GM12878 (cell line): ENCODE measurements at regions not wholly inside any gene's neighbourhood (a gene's known extent, or its start where the extent isn't known, plus 50 kb on each side); places are given as distances from the start of the nearest gene placed in this dataset.

ENCODE experiments used
- ATAC-seq: fragments of 200-7000 bp; cut with Tn5 transposase; 3 replicates; pipeline ENCODE4 v1.9.1; 2020; ENCODE audit warnings: mild to moderate bottlenecking, moderate library complexity
- BruUV-seq: library from RNA; stranded (reverse); fragments of 400-500 nt; replicated peaks from 2 replicates; lab custom pipeline; 2021; lab: Mats Ljungman, UMichigan
- CTCF ChIA-PET: fragments of 300-600 bp; sonication (Branson Sonifier 250); formaldehyde crosslinking; extraction: SDS; loops from one replicate; lab custom pipeline; 2021; ENCODE audit warnings: inconsistent platforms; lab: Yijun Ruan, JAX
- POLR2A ChIA-PET: fragments of 350-600 bp; formaldehyde crosslinking; extraction: SDS; loops from one replicate; lab custom pipeline; 2021; ENCODE audit warnings: inconsistent platforms; lab: Charles Lee
- RAD21 ChIA-PET: fragments of 300-600 bp; sonication (Branson Sonifier 250); formaldehyde crosslinking; loops from one replicate; lab custom pipeline; 2023; ENCODE audit warnings: antibody characterized with exemption; ENCODE audit not compliant: unreplicated experiment; lab: Charles Lee
- SMC1A ChIA-PET: fragments of 300-600 bp; sonication (Branson Sonifier 250); formaldehyde crosslinking; loops from one replicate; lab custom pipeline; 2023; ENCODE audit not compliant: unreplicated experiment, uncharacterized antibody; lab: Charles Lee
- DNase-seq: peaks from one replicate; pipeline ENCODE4 v3.0.0-alpha.2; 2011; ENCODE audit warnings: low read depth, low spot score
- FAIRE-seq: peaks from 3 replicates; lab custom pipeline; 2011; peaks lifted over from hg19 to GRCh38; lab: Jason Lieb, UNC
- H2AFZ ChIP-seq: 2 replicates; pipeline ENCODE4 v1.6.0; 2011; ENCODE audit warnings: low read depth, low read length, control low read depth; ENCODE audit not compliant: control insufficient read depth
- H3K27ac ChIP-seq: 2 replicates; pipeline ENCODE4 v1.5.1; 2011; ENCODE audit warnings: control low read depth; ENCODE audit not compliant: control insufficient read depth, insufficient read depth
- H3K27me3 ChIP-seq, 2 experiments: replicated peaks in 1 of 2; 2 replicates each; pipeline versions ENCODE4 v1.6.0 to v1.6.1; 2011; ENCODE audit warnings: low read length in 1 of 2; ENCODE audit not compliant: control insufficient read depth in 2 of 2, insufficient read depth in 2 of 2
- H3K36me3 ChIP-seq, 2 experiments: 2 replicates each; pipeline ENCODE4 v1.5.1; 2011; ENCODE audit warnings: low read length in 1 of 2; ENCODE audit not compliant: control insufficient read depth in 2 of 2, insufficient read depth in 2 of 2
- H3K4me1 ChIP-seq: 2 replicates; pipeline ENCODE4 v1.6.1; 2011; ENCODE audit warnings: mild to moderate bottlenecking, low read length, moderate library complexity, mixed read lengths; ENCODE audit not compliant: control insufficient read depth, insufficient read depth
- H3K4me2 ChIP-seq: 2 replicates; pipeline ENCODE4 v1.6.0; 2011; ENCODE audit warnings: control low read depth; ENCODE audit not compliant: control insufficient read depth, insufficient read depth
- H3K4me3 ChIP-seq: fragments of 200-600 bp; sonication (generic); 2 replicates; pipeline ENCODE4 v1.5.1; 2016
- H3K79me2 ChIP-seq: 2 replicates; pipeline ENCODE4 v1.6.0; 2011; ENCODE audit warnings: low read length; ENCODE audit not compliant: control insufficient read depth, insufficient read depth
- H3K9ac ChIP-seq: 2 replicates; pipeline ENCODE4 v1.8.0; 2011; ENCODE audit warnings: low read length, control low read depth, mixed read lengths; ENCODE audit not compliant: control insufficient read depth, insufficient read depth
- H3K9me3 ChIP-seq: replicated peaks from 3 replicates; pipeline ENCODE4 v1.5.1; 2011; ENCODE audit warnings: mild to moderate bottlenecking, low read length; ENCODE audit not compliant: control insufficient read depth, insufficient read depth
- H4K20me1 ChIP-seq: 2 replicates; pipeline ENCODE4 v1.6.0; 2011; ENCODE audit not compliant: control insufficient read depth, insufficient read depth
- EP300 ChIP-seq, 2 experiments: fragments of 150-350 bp in 1 of 2; IDR thresholded peaks; 2 replicates each; pipeline ENCODE4 v1.6.1; 2011 to 2012; ENCODE audit warnings: low read depth in 2 of 2, low read length in 2 of 2, borderline replicate concordance in 1 of 2, improper control_type of control experiment in 1 of 2, inconsistent platforms in 1 of 2; ENCODE audit not compliant: control insufficient read depth in 1 of 2
- HDGF ChIP-seq: fragments of 450-650 bp; IDR thresholded peaks from 2 replicates; pipeline ENCODE4 v1.6.1; 2016; ENCODE audit warnings: antibody characterized with exemption
- KDM1A ChIP-seq: fragments of 200-600 bp; sonication (generic); IDR thresholded peaks from 2 replicates; pipeline ENCODE4 v1.6.1; 2016; ENCODE audit warnings: borderline replicate concordance
- MYB ChIP-seq: fragments of 150-350 bp; IDR thresholded peaks from 2 replicates; pipeline ENCODE4 v1.6.1; 2014; ENCODE audit warnings: mild to moderate bottlenecking, low read depth, low read length, borderline replicate concordance
- PAX5 ChIP-seq: IDR thresholded peaks from 2 replicates; pipeline ENCODE4 v1.6.1; 2011; ENCODE audit warnings: low read depth, low read length, borderline replicate concordance
- RAD51 ChIP-seq: fragments of 450-650 bp; IDR thresholded peaks from 2 replicates; pipeline ENCODE4 v1.6.1; 2016; ENCODE audit warnings: moderate library complexity, mild to moderate bottlenecking, inconsistent platforms
- TCF3 ChIP-seq: IDR thresholded peaks from 2 replicates; pipeline ENCODE4 v1.6.1; 2012; ENCODE audit warnings: low read depth, mild to moderate bottlenecking, low read length, borderline replicate concordance; ENCODE audit not compliant: insufficient read depth
- ZSCAN29 ChIP-seq: fragments of 450-650 bp; IDR thresholded peaks from 2 replicates; pipeline ENCODE4 v1.6.1; 2017; ENCODE audit warnings: mild to moderate bottlenecking, moderate library complexity
- ZZZ3 ChIP-seq: IDR thresholded peaks from 2 replicates; pipeline ENCODE4 v1.6.1; 2011; ENCODE audit warnings: low read depth; ENCODE audit not compliant: control insufficient read depth, insufficient read length
- WGBS: methylation state at CpG from one replicate; pipeline ENCODE4 v1.1.6; 2016; ENCODE audit warnings: low lambda C conversion rate; ENCODE audit not compliant: insufficient replicate concordance, insufficient coverage; ENCODE audit errors: missing lambda C conversion rate; 5-methylcytosine and 5-hydroxymethylcytosine counted together
- in situ Hi-C: fragments of 300-500 bp; cut with MboI; formaldehyde crosslinking; loops from 9 replicates; pipeline ENCODE4 v1.14.3; 2018; ENCODE audit warnings: mixed read lengths
- intact Hi-C: fragments of 100-400 bp; cut with micrococcal nuclease; formaldehyde crosslinking; loops from one replicate; pipeline ENCODE4 v1.14.2; 2022; ENCODE audit not compliant: unreplicated experiment
- TF ChIP-seq, protein P1 (sequence below): fragments of 450-650 bp; formaldehyde crosslinking; IDR thresholded peaks from 2 replicates; pipeline ENCODE4 v1.4.0; 2020; ENCODE audit warnings: mild to moderate bottlenecking, moderate library complexity
- TF ChIP-seq, protein P2 (sequence below): fragments of 150-350 bp; IDR thresholded peaks from 2 replicates; pipeline ENCODE4 v1.6.1; 2014; ENCODE audit warnings: mild to moderate bottlenecking, low read depth, low read length
- TF ChIP-seq, protein P3 (sequence below): fragments of 450-650 bp; IDR thresholded peaks from 2 replicates; pipeline ENCODE4 v1.6.1; 2017; ENCODE audit warnings: mild to moderate bottlenecking, low read depth, inconsistent platforms; ENCODE audit not compliant: poor library complexity, severe bottlenecking
- TF ChIP-seq, protein P4 (sequence below): fragments of 450-650 bp; IDR thresholded peaks from 2 replicates; pipeline ENCODE4 v1.6.1; 2016; ENCODE audit warnings: mild to moderate bottlenecking

DNA sequence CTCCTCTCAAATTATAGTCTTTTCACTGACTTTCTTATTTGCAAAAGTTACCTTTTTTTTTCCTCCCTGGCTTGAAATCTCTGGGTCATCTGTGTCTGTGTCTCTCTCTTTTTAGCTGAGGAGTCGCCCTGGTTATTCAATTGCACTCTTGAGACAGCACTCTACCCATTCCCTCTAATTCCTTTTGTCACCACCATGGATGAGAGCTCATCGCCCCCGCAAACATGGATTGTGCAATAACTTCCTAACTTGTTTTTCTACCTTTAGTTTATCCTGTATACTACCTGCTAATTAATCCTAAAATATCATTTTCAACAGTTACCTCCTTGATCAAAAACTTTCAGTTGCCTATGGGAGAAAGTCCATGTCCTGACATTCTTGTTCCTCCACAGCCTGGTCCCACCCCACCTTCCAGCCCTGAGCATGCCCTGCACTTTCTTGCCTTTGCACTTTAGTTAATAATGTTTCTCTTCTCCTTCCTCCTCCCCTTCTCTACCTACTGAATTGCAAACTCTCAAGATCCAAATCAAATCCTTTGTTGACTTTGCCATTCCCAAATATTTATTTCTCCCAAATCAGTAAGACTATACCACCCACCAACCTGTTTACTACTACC, 110.4 kb upstream of the MAGI3 start:
- peaks cover 0 to 4% of the 10 kb centered on the region in 2 experiments; a peak in 1 of 4 replicates for H3K27me3 ChIP-seq
- no peaks in the 10 kb centered on the region for H3K36me3 ChIP-seq
- H2AFZ ChIP-seq = no peak overlapping the region
- no peak overlapping the region for H3K27ac ChIP-seq
- ChIA-PET CTCF (no interaction called here), RAD21 (no interaction called here), SMC1A (no interaction called here), POLR2A (no interaction called here)
- H4K20me1 ChIP-seq = no peaks in the 10 kb centered on the region
- H3K9ac ChIP-seq = no peak overlapping the region
- 59% methylated on average over 3 of the region's 3 CpGs for WGBS
- BruUV-seq = no TSS peak
- no peaks in the 10 kb centered on the region for H3K4me1 ChIP-seq
- in situ Hi-C loops = no loop called here
- H3K4me2 ChIP-seq = no peak overlapping the region
- DNase-seq (no peak), FAIRE-seq (no peak), ATAC-seq (no peak)
- intact Hi-C loops = no loop called here
- no peak overlapping the region for H3K4me3 ChIP-seq
- no peaks in the 10 kb centered on the region for H3K9me3 ChIP-seq
- no peaks in the 10 kb centered on the region for H3K79me2 ChIP-seq
- TF ChIP-seq ZSCAN29 (no peak), MYB (no peak), TCF3 (no peak), ZZZ3 (no peak), PAX5 (no peak), HDGF (no peak), EP300 (IDR thresholded peaks at IDR 0.05; ENCODE audit: borderline replicate concordance in 1 of 2, control insufficient read depth in 1 of 2, low read depth in 2 of 2, low read length in 2 of 2) (no peak), RAD51 (no peak), KDM1A (no peak)
- TF ChIP-seq, protein P1, sequence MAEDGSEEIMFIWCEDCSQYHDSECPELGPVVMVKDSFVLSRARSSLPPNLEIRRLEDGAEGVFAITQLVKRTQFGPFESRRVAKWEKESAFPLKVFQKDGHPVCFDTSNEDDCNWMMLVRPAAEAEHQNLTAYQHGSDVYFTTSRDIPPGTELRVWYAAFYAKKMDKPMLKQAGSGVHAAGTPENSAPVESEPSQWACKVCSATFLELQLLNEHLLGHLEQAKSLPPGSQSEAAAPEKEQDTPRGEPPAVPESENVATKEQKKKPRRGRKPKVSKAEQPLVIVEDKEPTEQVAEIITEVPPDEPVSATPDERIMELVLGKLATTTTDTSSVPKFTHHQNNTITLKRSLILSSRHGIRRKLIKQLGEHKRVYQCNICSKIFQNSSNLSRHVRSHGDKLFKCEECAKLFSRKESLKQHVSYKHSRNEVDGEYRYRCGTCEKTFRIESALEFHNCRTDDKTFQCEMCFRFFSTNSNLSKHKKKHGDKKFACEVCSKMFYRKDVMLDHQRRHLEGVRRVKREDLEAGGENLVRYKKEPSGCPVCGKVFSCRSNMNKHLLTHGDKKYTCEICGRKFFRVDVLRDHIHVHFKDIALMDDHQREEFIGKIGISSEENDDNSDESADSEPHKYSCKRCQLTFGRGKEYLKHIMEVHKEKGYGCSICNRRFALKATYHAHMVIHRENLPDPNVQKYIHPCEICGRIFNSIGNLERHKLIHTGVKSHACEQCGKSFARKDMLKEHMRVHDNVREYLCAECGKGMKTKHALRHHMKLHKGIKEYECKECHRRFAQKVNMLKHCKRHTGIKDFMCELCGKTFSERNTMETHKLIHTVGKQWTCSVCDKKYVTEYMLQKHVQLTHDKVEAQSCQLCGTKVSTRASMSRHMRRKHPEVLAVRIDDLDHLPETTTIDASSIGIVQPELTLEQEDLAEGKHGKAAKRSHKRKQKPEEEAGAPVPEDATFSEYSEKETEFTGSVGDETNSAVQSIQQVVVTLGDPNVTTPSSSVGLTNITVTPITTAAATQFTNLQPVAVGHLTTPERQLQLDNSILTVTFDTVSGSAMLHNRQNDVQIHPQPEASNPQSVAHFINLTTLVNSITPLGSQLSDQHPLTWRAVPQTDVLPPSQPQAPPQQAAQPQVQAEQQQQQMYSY (CRISPR knock-in tag) = no peak
- TF ChIP-seq, protein P2, sequence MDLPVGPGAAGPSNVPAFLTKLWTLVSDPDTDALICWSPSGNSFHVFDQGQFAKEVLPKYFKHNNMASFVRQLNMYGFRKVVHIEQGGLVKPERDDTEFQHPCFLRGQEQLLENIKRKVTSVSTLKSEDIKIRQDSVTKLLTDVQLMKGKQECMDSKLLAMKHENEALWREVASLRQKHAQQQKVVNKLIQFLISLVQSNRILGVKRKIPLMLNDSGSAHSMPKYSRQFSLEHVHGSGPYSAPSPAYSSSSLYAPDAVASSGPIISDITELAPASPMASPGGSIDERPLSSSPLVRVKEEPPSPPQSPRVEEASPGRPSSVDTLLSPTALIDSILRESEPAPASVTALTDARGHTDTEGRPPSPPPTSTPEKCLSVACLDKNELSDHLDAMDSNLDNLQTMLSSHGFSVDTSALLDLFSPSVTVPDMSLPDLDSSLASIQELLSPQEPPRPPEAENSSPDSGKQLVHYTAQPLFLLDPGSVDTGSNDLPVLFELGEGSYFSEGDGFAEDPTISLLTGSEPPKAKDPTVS = no peak
- TF ChIP-seq, protein P3, sequence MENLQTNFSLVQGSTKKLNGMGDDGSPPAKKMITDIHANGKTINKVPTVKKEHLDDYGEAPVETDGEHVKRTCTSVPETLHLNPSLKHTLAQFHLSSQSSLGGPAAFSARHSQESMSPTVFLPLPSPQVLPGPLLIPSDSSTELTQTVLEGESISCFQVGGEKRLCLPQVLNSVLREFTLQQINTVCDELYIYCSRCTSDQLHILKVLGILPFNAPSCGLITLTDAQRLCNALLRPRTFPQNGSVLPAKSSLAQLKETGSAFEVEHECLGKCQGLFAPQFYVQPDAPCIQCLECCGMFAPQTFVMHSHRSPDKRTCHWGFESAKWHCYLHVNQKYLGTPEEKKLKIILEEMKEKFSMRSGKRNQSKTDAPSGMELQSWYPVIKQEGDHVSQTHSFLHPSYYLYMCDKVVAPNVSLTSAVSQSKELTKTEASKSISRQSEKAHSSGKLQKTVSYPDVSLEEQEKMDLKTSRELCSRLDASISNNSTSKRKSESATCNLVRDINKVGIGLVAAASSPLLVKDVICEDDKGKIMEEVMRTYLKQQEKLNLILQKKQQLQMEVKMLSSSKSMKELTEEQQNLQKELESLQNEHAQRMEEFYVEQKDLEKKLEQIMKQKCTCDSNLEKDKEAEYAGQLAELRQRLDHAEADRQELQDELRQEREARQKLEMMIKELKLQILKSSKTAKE = no peak
- TF ChIP-seq, protein P4, sequence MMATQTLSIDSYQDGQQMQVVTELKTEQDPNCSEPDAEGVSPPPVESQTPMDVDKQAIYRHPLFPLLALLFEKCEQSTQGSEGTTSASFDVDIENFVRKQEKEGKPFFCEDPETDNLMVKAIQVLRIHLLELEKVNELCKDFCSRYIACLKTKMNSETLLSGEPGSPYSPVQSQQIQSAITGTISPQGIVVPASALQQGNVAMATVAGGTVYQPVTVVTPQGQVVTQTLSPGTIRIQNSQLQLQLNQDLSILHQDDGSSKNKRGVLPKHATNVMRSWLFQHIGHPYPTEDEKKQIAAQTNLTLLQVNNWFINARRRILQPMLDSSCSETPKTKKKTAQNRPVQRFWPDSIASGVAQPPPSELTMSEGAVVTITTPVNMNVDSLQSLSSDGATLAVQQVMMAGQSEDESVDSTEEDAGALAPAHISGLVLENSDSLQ = no peak
